A549 (cell line): ENCODE measurements at regions not wholly inside any gene's neighbourhood (a gene's known extent, or its start where the extent isn't known, plus 50 kb on each side); places are given as distances from the start of the nearest gene placed in this dataset.

ENCODE experiments used
- ATAC-seq, 2 experiments: fragments of 200-7000 bp in 1 of 2; fragments of >200 bp in 1 of 2; cut with Nextera tagmentation in 1 of 2; cut with Tn5 transposase in 1 of 2; 3 replicates each; pipeline versions ENCODE4 v1.8.0 to v1.9.1; 2018 to 2020; ENCODE audit warnings: mild to moderate bottlenecking in 1 of 2, moderate library complexity in 1 of 2
- CTCF ChIA-PET: fragments of 300-600 bp; sonication (Branson Sonifier 250); formaldehyde crosslinking; extraction: SDS; loops from one replicate; lab custom pipeline; 2021; ENCODE audit warnings: antibody characterized with exemption, inconsistent platforms; lab: Yijun Ruan, JAX
- POLR2A ChIA-PET: fragments of 350-600 bp; formaldehyde crosslinking; extraction: SDS; loops from one replicate; lab custom pipeline; 2021; ENCODE audit warnings: antibody characterized with exemption, inconsistent platforms; lab: Yijun Ruan, JAX
- DNase-seq, 2 experiments: peaks; one replicate each; pipeline versions ENCODE4 v3.0.0 to v3.0.0-alpha.2; 2011 to 2016; ENCODE audit warnings: low read depth in 1 of 2, low spot score in 1 of 2
- FAIRE-seq: peaks from 2 replicates; lab custom pipeline; 2011; peaks lifted over from hg19 to GRCh38; lab: Jason Lieb, UNC
- H3K27ac ChIP-seq, 2 experiments: fragments of >200 bp; sonication (Bioruptor Twin); formaldehyde crosslinking; 3 replicates each; pipeline ENCODE4 v1.5.1; 2016 to 2017
- H3K4me1 ChIP-seq: fragments of >200 bp; sonication (Bioruptor Twin); formaldehyde crosslinking; 3 replicates; pipeline ENCODE4 v1.6.1; 2016
- H3K4me2 ChIP-seq: fragments of >200 bp; sonication (Bioruptor Twin); formaldehyde crosslinking; 3 replicates; pipeline ENCODE4 v1.6.1; 2016
- H3K4me3 ChIP-seq: fragments of >200 bp; sonication (Bioruptor Twin); formaldehyde crosslinking; 3 replicates; pipeline ENCODE4 v1.5.1; 2016
- H3K9me3 ChIP-seq: fragments of >200 bp; sonication (Bioruptor Twin); formaldehyde crosslinking; 3 replicates; pipeline ENCODE4 v1.6.1; 2016
- BCL3 ChIP-seq: fragments of >200 bp; sonication (Bioruptor Twin); formaldehyde crosslinking; IDR thresholded peaks from 3 replicates; pipeline ENCODE4 v1.6.1; 2016
- CBX8 ChIP-seq: fragments of 200-600 bp; sonication (generic); IDR thresholded peaks from 2 replicates; pipeline ENCODE4 v1.6.1; 2016
- CEBPB ChIP-seq, 2 experiments: fragments of >200 bp in 1 of 2; sonication (Bioruptor Twin) in 1 of 2; formaldehyde crosslinking in 1 of 2; IDR thresholded peaks; 2 replicates each; pipeline ENCODE4 v1.6.1; 2012 to 2016
- E2F6 ChIP-seq: IDR thresholded peaks from 2 replicates; pipeline ENCODE4 v1.6.1; 2012; ENCODE audit warnings: low read depth, borderline replicate concordance
- EHF ChIP-seq: fragments of 250-450 bp; sonication (Bioruptor Pico); IDR thresholded peaks from 2 replicates; pipeline ENCODE4 v1.5.0; 2020; ENCODE audit warnings: mild to moderate bottlenecking
- EHMT2 ChIP-seq: fragments of 200-600 bp; sonication (generic); IDR thresholded peaks from 2 replicates; pipeline ENCODE4 v1.6.1; 2016; ENCODE audit warnings: antibody characterized with exemption, low read depth, mild to moderate bottlenecking, moderate library complexity
- EP300 ChIP-seq, 2 experiments: fragments of >200 bp; sonication (Bioruptor Twin); formaldehyde crosslinking; IDR thresholded peaks; 2 replicates in 1 of 2; 3 replicates in 1 of 2; pipeline ENCODE4 v1.6.1; 2016 to 2017
- FOSB ChIP-seq: fragments of 250-450 bp; sonication (Bioruptor Pico); IDR thresholded peaks from 2 replicates; pipeline ENCODE4 v1.5.0; 2020; ENCODE audit warnings: mild to moderate bottlenecking, moderate library complexity
- FOSL2 ChIP-seq, 2 experiments: fragments of 450-650 bp in 1 of 2; fragments of >200 bp in 1 of 2; sonication (Bioruptor Twin) in 1 of 2; formaldehyde crosslinking; IDR thresholded peaks; 2 replicates each; pipeline versions ENCODE4 v1.5.0 to v1.6.1; 2016 to 2020; ENCODE audit warnings: mild to moderate bottlenecking in 1 of 2, moderate library complexity in 1 of 2
- JUN ChIP-seq, 2 experiments: fragments of >200 bp; sonication (Bioruptor Twin); formaldehyde crosslinking; IDR thresholded peaks; 2 replicates in 1 of 2; 3 replicates in 1 of 2; pipeline ENCODE4 v1.6.1; 2016 to 2017
- NPAS2 ChIP-seq: fragments of 250-450 bp; sonication (Bioruptor Pico); IDR thresholded peaks from 2 replicates; pipeline ENCODE4 v1.8.0; 2022; ENCODE audit warnings: mild to moderate bottlenecking, moderate library complexity, borderline replicate concordance
- PHF8 ChIP-seq: fragments of 200-600 bp; sonication (generic); IDR thresholded peaks from 2 replicates; pipeline ENCODE4 v1.6.1; 2016; ENCODE audit warnings: low read depth, mild to moderate bottlenecking, antibody characterized with exemption, moderate library complexity, borderline replicate concordance
- RARB ChIP-seq: fragments of 250-450 bp; sonication (Bioruptor Pico); IDR thresholded peaks from 2 replicates; pipeline ENCODE4 v1.8.0; 2021; ENCODE audit warnings: mild to moderate bottlenecking, moderate library complexity
- TP53 ChIP-seq: fragments of 250-450 bp; sonication (Bioruptor Pico); IDR thresholded peaks from 2 replicates; pipeline ENCODE4 v1.5.0; 2021; ENCODE audit warnings: mild to moderate bottlenecking, moderate library complexity
- USF2 ChIP-seq: fragments of 450-650 bp; IDR thresholded peaks from 2 replicates; pipeline ENCODE4 v1.6.1; 2014; ENCODE audit warnings: antibody characterized with exemption
- ZSCAN20 ChIP-seq: fragments of 250-450 bp; sonication (Bioruptor Pico); IDR thresholded peaks from 2 replicates; pipeline ENCODE4 v1.8.0; 2022; ENCODE audit warnings: mild to moderate bottlenecking, moderate library complexity
- WGBS: methylation state at CpG from one replicate; pipeline ENCODE4 v1.1.6; 2017; ENCODE audit errors: missing lambda C conversion rate; 5-methylcytosine and 5-hydroxymethylcytosine counted together
- TF ChIP-seq, protein P1 (sequence below): fragments of 250-450 bp; sonication (Bioruptor Pico); IDR thresholded peaks from 2 replicates; pipeline ENCODE4 v1.5.0; 2021; ENCODE audit warnings: mild to moderate bottlenecking, moderate library complexity, borderline replicate concordance
- TF ChIP-seq, protein P2 (sequence below): IDR thresholded peaks from 2 replicates; pipeline ENCODE4 v1.6.1; 2012

GRCh38 chr9:87786423-87786822, 60.5 kb downstream of the CTSL start:
- H3K4me1 ChIP-seq, result peaks cover 18% of the 10 kb centered on the region
- no peak overlapping the region for H3K4me3 ChIP-seq
- ATAC-seq (no peak), FAIRE-seq (no peak), DNase-seq (no peak)
- CTCF ChIA-PET, result interaction anchor here (0.8 kb wide), 1 partner anchor 26 kb away, joined by 3 read pairs; no protein-coding TSS in a partner anchor
- H3K9me3 ChIP-seq, result no peaks in the 10 kb centered on the region
- no peak overlapping the region for H3K4me2 ChIP-seq
- 56% methylated on average over 2 of the region's 2 CpGs for WGBS
- POLR2A ChIA-PET, result no interaction called here
- peak; percentile 10 to 26; a peak in 1 of 4 replicates for TF ChIP-seq CEBPB (IDR thresholded peaks at IDR 0.05)
- TF ChIP-seq FOSL2 (IDR thresholded peaks at IDR 0.05), result no peak
- TF ChIP-seq FOSL2 (CRISPR knock-in tag; IDR thresholded peaks at IDR 0.05), result no peak
- peak overlapping the region in 1 of 2 experiments; percentile 20; a peak in 2 of 6 replicates for H3K27ac ChIP-seq

DNA sequence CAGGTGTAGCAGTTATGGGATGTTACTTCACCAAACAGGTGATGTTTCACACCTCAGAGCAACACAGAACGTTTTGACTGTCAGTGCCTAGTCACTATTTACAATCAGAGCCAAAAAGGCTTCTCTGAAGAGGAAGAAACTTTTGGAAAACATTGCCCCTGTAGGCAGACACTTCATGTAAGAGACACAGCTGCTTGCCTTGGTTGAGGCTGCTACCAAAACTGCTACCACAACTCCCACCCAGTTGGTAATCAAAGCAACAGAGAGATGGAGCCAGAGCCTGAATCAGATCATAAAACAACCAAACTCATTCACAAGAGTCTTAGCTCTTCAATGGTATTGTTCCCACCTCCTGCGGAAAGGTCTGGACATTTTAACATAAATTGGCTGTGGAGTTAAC, 61.0 kb downstream of the CTSL start:
- Histone ChIP-seq H3K27ac (peak overlapping the region in 1 of 2 experiments; percentile 20; a peak in 2 of 6 replicates), H3K4me3 (no peak overlapping the region), H3K4me2 (no peak overlapping the region), H3K9me3 (no peaks in the 10 kb centered on the region), H3K4me1 (peaks cover 23% of the 10 kb centered on the region)
- no peak for FAIRE-seq
- POLR2A ChIA-PET, result no interaction called here
- no peak for DNase-seq
- TF ChIP-seq RARB, result no peak
- TF ChIP-seq NPAS2 (CRISPR knock-in tag), result no peak
- TF ChIP-seq EP300 (IDR thresholded peaks at IDR 0.05), result no peak
- TF ChIP-seq JUN (IDR thresholded peaks at IDR 0.05), result no peak
- no peak for TF ChIP-seq PHF8
- no peak for TF ChIP-seq EHMT2
- TF ChIP-seq CEBPB (IDR thresholded peaks at IDR 0.05), result no peak
- no peak for TF ChIP-seq CBX8
- TF ChIP-seq E2F6, result no peak
- TF ChIP-seq, protein P1, sequence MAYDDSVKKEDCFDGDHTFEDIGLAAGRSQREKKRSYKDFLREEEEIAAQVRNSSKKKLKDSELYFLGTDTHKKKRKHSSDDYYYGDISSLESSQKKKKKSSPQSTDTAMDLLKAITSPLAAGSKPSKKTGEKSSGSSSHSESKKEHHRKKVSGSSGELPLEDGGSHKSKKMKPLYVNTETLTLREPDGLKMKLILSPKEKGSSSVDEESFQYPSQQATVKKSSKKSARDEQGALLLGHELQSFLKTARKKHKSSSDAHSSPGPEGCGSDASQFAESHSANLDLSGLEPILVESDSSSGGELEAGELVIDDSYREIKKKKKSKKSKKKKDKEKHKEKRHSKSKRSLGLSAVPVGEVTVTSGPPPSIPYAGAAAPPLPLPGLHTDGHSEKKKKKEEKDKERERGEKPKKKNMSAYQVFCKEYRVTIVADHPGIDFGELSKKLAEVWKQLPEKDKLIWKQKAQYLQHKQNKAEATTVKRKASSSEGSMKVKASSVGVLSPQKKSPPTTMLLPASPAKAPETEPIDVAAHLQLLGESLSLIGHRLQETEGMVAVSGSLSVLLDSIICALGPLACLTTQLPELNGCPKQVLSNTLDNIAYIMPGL (CRISPR knock-in tag), result no peak
- TF ChIP-seq FOSL2 (IDR thresholded peaks at IDR 0.05), result no peak
- no peak for TF ChIP-seq FOSL2 (CRISPR knock-in tag; IDR thresholded peaks at IDR 0.05)
- TF ChIP-seq, protein P2, sequence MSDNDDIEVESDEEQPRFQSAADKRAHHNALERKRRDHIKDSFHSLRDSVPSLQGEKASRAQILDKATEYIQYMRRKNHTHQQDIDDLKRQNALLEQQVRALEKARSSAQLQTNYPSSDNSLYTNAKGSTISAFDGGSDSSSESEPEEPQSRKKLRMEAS, result no peak
- TF ChIP-seq FOSB (CRISPR knock-in tag), result no peak
- no peak for TF ChIP-seq TP53 (CRISPR knock-in tag)
- no peak for TF ChIP-seq EHF (CRISPR knock-in tag)
- no peak for TF ChIP-seq USF2
- TF ChIP-seq ZSCAN20 (CRISPR knock-in tag), result no peak
- 46% methylated on average over 2 of the region's 2 CpGs for WGBS
- CTCF ChIA-PET, result interaction anchor here (0.8 kb wide), 1 partner anchor 26 kb away, joined by 3 read pairs; no protein-coding TSS in a partner anchor
- no peak for ATAC-seq

GRCh38 chr9:87787735-87788134, 61.8 kb downstream of the CTSL start:
- no peak for TF ChIP-seq RARB
- TF ChIP-seq BCL3, result no peak
- Histone ChIP-seq H3K9me3 (no peaks in the 10 kb centered on the region), H3K4me1 (peaks cover 32% of the 10 kb centered on the region), H3K4me2 (no peak overlapping the region), H3K27ac (peak overlapping the region in 1 of 2 experiments; percentile 55; a peak in 3 of 6 replicates), H3K4me3 (no peak overlapping the region)
- 76% methylated on average over 5 of the region's 5 CpGs for WGBS
- ChIA-PET CTCF (no interaction called here), POLR2A (no interaction called here)
- ATAC-seq (no peak), DNase-seq (peak; percentile 25 to 30), FAIRE-seq (no peak)
